HK-2 (cell line): ENCODE measurements at regions not wholly inside any gene's neighbourhood (a gene's known extent, or its start where the extent isn't known, plus 50 kb on each side); places are given as distances from the start of the nearest gene placed in this dataset.
"Not testable (repeated sequence)": the region's sequence is repeated elsewhere in the genome, so short reads cannot be mapped to it uniquely, and the experiment has no call there.

Source experiments
- DNase-seq: peaks from one replicate; pipeline ENCODE4 v3.0.0-alpha.2; 2018; ENCODE audit not compliant: unreplicated experiment

- DNase-seq = not testable (repeated sequence)
Measured at GRCh38 chr11:123344188-123344587, 85.9 kb upstream of the GRAMD1B start.

- DNase-seq = no peak
Measured at GRCh38 chr11:123338997-123339752, 90.9 kb upstream of the GRAMD1B start.

- DNase-seq = no peak
Measured at GRCh38 chr11:123338266-123338800, 91.7 kb upstream of the GRAMD1B start.

- DNase-seq = no peak
Measured at GRCh38 chr11:123334925-123335324, 95.1 kb upstream of the GRAMD1B start.

- DNase-seq = not testable (repeated sequence)
Measured at GRCh38 chr11:123332577-123332976, 97.5 kb upstream of the GRAMD1B start.

GRCh38 chr11:123330948-123331347, 99.1 kb upstream of the GRAMD1B start:
- no peak for DNase-seq

GRCh38 chr11:123330471-123330870, 99.6 kb upstream of the GRAMD1B start:
- no peak for DNase-seq

GRCh38 chr11:123330071-123330470, 100.0 kb upstream of the GRAMD1B start:
- DNase-seq = no peak

GRCh38 chr11:123328281-123328867, 101.7 kb upstream of the GRAMD1B start:
- no peak for DNase-seq

- DNase-seq = no peak
Measured at GRCh38 chr11:123325533-123325932, 104.5 kb upstream of the GRAMD1B start.

- DNase-seq = no peak
Measured at GRCh38 chr11:123323568-123323967, 106.5 kb upstream of the GRAMD1B start.

GRCh38 chr11:123321636-123322035, 108.4 kb upstream of the GRAMD1B start:
- no peak for DNase-seq

- no peak for DNase-seq
Measured at GRCh38 chr11:123318623-123319022, 111.4 kb upstream of the GRAMD1B start.

GRCh38 chr11:123318132-123318531, 111.9 kb upstream of the GRAMD1B start:
- DNase-seq = not testable (repeated sequence)

GRCh38 chr11:123316003-123316402, 114.1 kb upstream of the GRAMD1B start:
- no peak for DNase-seq

- DNase-seq = no peak
Measured at GRCh38 chr11:123314972-123315371, 115.1 kb upstream of the GRAMD1B start.

GRCh38 chr11:123313262-123313661, 116.8 kb upstream of the GRAMD1B start:
- no peak for DNase-seq

- no peak for DNase-seq
Measured at GRCh38 chr11:123308077-123308476, 113.0 kb upstream of the CLMP start.

GRCh38 chr11:123307276-123307675, 112.2 kb upstream of the CLMP start:
- DNase-seq = no peak

- DNase-seq = no peak
Measured at GRCh38 chr11:123306531-123306930, 111.5 kb upstream of the CLMP start.

GRCh38 chr11:123305601-123306375, 110.7 kb upstream of the CLMP start:
- no peak for DNase-seq

- DNase-seq = no peak
Measured at GRCh38 chr11:123304828-123305466, 109.9 kb upstream of the CLMP start.
